Esophagus muscularis mucosa (tissue), 4 donors: ENCODE measurements at regions not wholly inside any gene's neighbourhood (a gene's known extent, or its start where the extent isn't known, plus 50 kb on each side); places are given as distances from the start of the nearest gene placed in this dataset.

Experiments
- DNase-seq: peaks from one replicate; pipeline ENCODE4 v3.0.0-alpha.2; 2017; ENCODE audit errors: extremely low spot score
- H3K27ac ChIP-seq, 4 donors: fragments of 200-600 bp; sonication (generic); replicated peaks in 1 of 4; 1 replicate in 3 of 4; 2 replicates in 1 of 4; pipeline ENCODE4 v1.5.1; 2016 to 2019; ENCODE audit warnings: mild to moderate bottlenecking in 1 of 4
- H3K27me3 ChIP-seq, 4 donors: fragments of 200-600 bp; sonication (generic); one replicate each; pipeline versions ENCODE4 v1.5.1 to v1.6.0; 2016 to 2019
- H3K36me3 ChIP-seq, 4 donors: fragments of 200-600 bp; sonication (generic); one replicate each; pipeline ENCODE4 v1.5.1; 2016 to 2019
- H3K4me1 ChIP-seq, 4 donors: fragments of 200-600 bp; sonication (generic); one replicate each; pipeline ENCODE4 v1.5.1; 2016 to 2019
- H3K4me3 ChIP-seq, 4 donors: fragments of 200-600 bp; sonication (generic); 1 replicate in 2 of 4; 2 replicates in 2 of 4; pipeline ENCODE4 v1.5.1; 2016 to 2019; ENCODE audit warnings: mild to moderate bottlenecking in 4 of 4, moderate library complexity in 1 of 4
- H3K9me3 ChIP-seq, 4 donors: fragments of 200-600 bp; sonication (generic); 1 replicate in 3 of 4; 2 replicates in 1 of 4; pipeline ENCODE4 v1.5.1; 2016 to 2019
- CTCF ChIP-seq, 3 experiments: fragments of 200-600 bp in 2 of 3; fragments of 450-650 bp in 1 of 3; sonication (generic) in 2 of 3; IDR thresholded peaks; one replicate each; pipeline ENCODE4 v1.5.1; 2017 to 2019; ENCODE audit warnings: antibody characterized with exemption in 3 of 3, mild to moderate bottlenecking in 2 of 3, moderate library complexity in 1 of 3
- EP300 ChIP-seq: sonication (generic); formaldehyde crosslinking; IDR thresholded peaks from one replicate; pipeline ENCODE4 v1.6.1; 2017; ENCODE audit warnings: antibody characterized with exemption
- POLR2A ChIP-seq: fragments of 450-650 bp; IDR thresholded peaks from one replicate; pipeline ENCODE4 v1.6.1; 2017; ENCODE audit warnings: antibody characterized with exemption, moderate library complexity, mild to moderate bottlenecking, low read depth
- POLR2AphosphoS5 ChIP-seq, 2 donors: sonication (generic); formaldehyde crosslinking; IDR thresholded peaks; one replicate each; pipeline ENCODE4 v1.6.1; 2017; ENCODE audit warnings: antibody characterized with exemption in 2 of 2
- WGBS: methylation state at CpG from one replicate; pipeline ENCODE4 v1.1.5; 2018; 5-methylcytosine and 5-hydroxymethylcytosine counted together
- intact Hi-C: fragments of 100-400 bp; cut with DNase I; formaldehyde crosslinking; loops from one replicate; pipeline ENCODE4 v1.15.1; 2023

DNA sequence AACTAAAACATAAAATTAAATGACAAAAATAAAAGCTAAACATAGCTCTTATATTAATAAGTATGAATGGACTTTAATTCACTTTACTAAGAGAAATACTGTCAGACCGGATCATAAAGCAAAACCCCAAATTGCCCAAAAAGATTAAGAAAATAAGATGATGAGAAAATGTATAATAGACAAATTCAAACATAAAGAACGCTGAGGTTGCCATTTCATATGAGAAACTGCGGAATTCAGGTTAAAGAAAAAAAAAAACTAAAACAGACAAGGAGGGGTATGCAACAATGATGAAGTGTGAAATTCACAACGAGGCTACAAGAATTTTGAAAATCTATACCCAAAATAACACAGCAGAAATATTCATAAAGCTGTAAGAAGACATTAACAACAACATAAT lies 133.6 kb upstream of the JUN start:
- Histone ChIP-seq H3K4me1 (peaks cover 4 to 12% (median 7%) of the 10 kb centered on the region in 4 donors), H3K4me3 (no peak overlapping the region), H3K9me3 (peaks cover 0 to 10% (median 2%) of the 10 kb centered on the region in 4 donors), H3K36me3 (no peaks in the 10 kb centered on the region), H3K27me3 (no peaks in the 10 kb centered on the region), H3K27ac (no peak overlapping the region)
- DNase-seq: no peak
- intact Hi-C loops: no loop called here
- 90% methylated on average over 4 of the region's 4 CpGs for WGBS
- TF ChIP-seq EP300 (no peak), POLR2AphosphoS5 (IDR thresholded peaks at IDR 0.05) (no peak), POLR2A (no peak), CTCF (IDR thresholded peaks at IDR 0.05) (no peak)

- H3K27me3 ChIP-seq: no peaks in the 10 kb centered on the region
- H3K4me1 ChIP-seq: peaks cover 10 to 18% (median 11%) of the 10 kb centered on the region in 4 donors
- DNase-seq: peak; percentile 84
- intact Hi-C loops: no loop called here
- no peak overlapping the region for H3K27ac ChIP-seq
- no peaks in the 10 kb centered on the region for H3K36me3 ChIP-seq
- H3K9me3 ChIP-seq: peaks cover 0 to 10% (median 2%) of the 10 kb centered on the region in 4 donors
- TF ChIP-seq POLR2AphosphoS5 (IDR thresholded peaks at IDR 0.05) (no peak), POLR2A (no peak), EP300 (no peak), CTCF (IDR thresholded peaks at IDR 0.05) (no peak)
- no peak overlapping the region for H3K4me3 ChIP-seq
- WGBS: 92% methylated on average over 8 of the region's 9 CpGs
Measured at GRCh38 chr1:58919226-58919958, 135.5 kb upstream of the JUN start.

- intact Hi-C loops: no loop called here
- Histone ChIP-seq H3K27ac (no peak overlapping the region), H3K9me3 (peaks cover 0 to 6% (median 2%) of the 10 kb centered on the region in 4 donors), H3K27me3 (no peaks in the 10 kb centered on the region), H3K4me1 (peaks cover 10 to 18% (median 11%) of the 10 kb centered on the region in 4 donors), H3K4me3 (no peak overlapping the region), H3K36me3 (no peaks in the 10 kb centered on the region)
- 66% methylated on average over 4 of the region's 4 CpGs for WGBS
- TF ChIP-seq CTCF (IDR thresholded peaks at IDR 0.05): no peak
- no peak for TF ChIP-seq POLR2A
- no peak for TF ChIP-seq EP300
- no peak for TF ChIP-seq POLR2AphosphoS5 (IDR thresholded peaks at IDR 0.05)
- DNase-seq: no peak
Measured at GRCh38 chr1:58919959-58920321, 136.1 kb upstream of the JUN start.

DNA sequence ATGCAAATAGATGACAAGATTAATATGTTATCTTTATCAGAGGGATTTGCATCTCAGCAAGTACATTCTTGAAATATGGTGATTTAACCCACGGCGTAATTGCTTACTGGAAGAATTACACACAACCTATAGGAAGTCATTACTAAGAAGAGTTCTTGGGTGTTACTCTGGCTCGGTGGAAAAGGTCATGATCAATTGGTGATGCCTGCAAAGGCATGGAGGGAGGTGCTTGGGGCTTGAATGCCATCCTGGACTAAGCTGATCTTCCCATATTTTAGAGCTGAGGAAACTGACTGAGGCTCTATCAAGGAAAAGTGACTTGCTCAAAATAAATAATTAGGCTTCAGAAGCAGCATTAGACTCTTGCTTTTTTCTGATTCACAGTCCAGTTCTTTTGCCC lies 137.5 kb upstream of the JUN start:
- WGBS: 98% methylated on average over 3 of the region's 3 CpGs

More for the DNA sequence above, 137.5 kb upstream of the JUN start:
- no peak for TF ChIP-seq CTCF (IDR thresholded peaks at IDR 0.05)
- no peak for TF ChIP-seq POLR2A
- no peak for TF ChIP-seq EP300
- no peak overlapping the region for H3K4me3 ChIP-seq
- H3K9me3 ChIP-seq: no peaks in the 10 kb centered on the region
- no peak for DNase-seq
- intact Hi-C loops: no loop called here
- H3K27ac ChIP-seq: peak overlapping the region in 1 of 4 donors; percentile 72
- no peaks in the 10 kb centered on the region for H3K27me3 ChIP-seq
- H3K4me1 ChIP-seq: peaks cover 10 to 18% (median 11%) of the 10 kb centered on the region in 4 donors
- no peaks in the 10 kb centered on the region for H3K36me3 ChIP-seq
